HG02840 (cell line): ENCODE measurements at regions not wholly inside any gene's neighbourhood (a gene's known extent, or its start where the extent isn't known, plus 50 kb on each side); places are given as distances from the start of the nearest gene placed in this dataset.
"Not testable (repeated sequence)": the region's sequence is repeated elsewhere in the genome, so short reads cannot be mapped to it uniquely, and the experiment has no call there.

Source experiments
- ATAC-seq: cut with Tn5 transposase; IDR thresholded peaks from one replicate; pipeline ENCODE4 v1.9.1; 2021; ENCODE audit warnings: mild to moderate bottlenecking, moderate library complexity, moderate number of reproducible peaks; ENCODE audit not compliant: unreplicated experiment, low FRiP score

GRCh38 chr2:168300460-168300859 is 53.1 kb upstream of the STK39 start:
- no peak for ATAC-seq

- no peak for ATAC-seq
These were observed 56.8 kb upstream of the STK39 start for GRCh38 chr2:168304024-168304681.

GRCh38 chr2:168307379-168307778 is 60.0 kb upstream of the STK39 start:
- ATAC-seq = no peak

GRCh38 chr2:168310580-168310979 is 63.2 kb upstream of the STK39 start:
- no peak for ATAC-seq

GRCh38 chr2:168311261-168311910 is 64.0 kb upstream of the STK39 start:
- ATAC-seq = no peak

GRCh38 chr2:168312036-168312822 is 64.8 kb upstream of the STK39 start:
- ATAC-seq = no peak

GRCh38 chr2:168314236-168314635 is 66.8 kb upstream of the STK39 start:
- no peak for ATAC-seq

GRCh38 chr2:168315331-168316072 is 68.1 kb upstream of the STK39 start:
- no peak for ATAC-seq

GRCh38 chr2:168316073-168316440 is 68.7 kb upstream of the STK39 start:
- ATAC-seq = no peak

GRCh38 chr2:168317282-168317681 is 69.9 kb upstream of the STK39 start:
- no peak for ATAC-seq

- no peak for ATAC-seq
These were observed 72.9 kb upstream of the STK39 start for GRCh38 chr2:168320267-168320666.

- ATAC-seq = no peak
These were observed 75.1 kb upstream of the STK39 start for GRCh38 chr2:168322325-168323007.

GRCh38 chr2:168323529-168324021 is 76.2 kb upstream of the STK39 start:
- no peak for ATAC-seq

- no peak for ATAC-seq
These were observed 79.2 kb upstream of the STK39 start for GRCh38 chr2:168326572-168326971.

GRCh38 chr2:168327328-168327727 is 79.9 kb upstream of the STK39 start:
- ATAC-seq = no peak

- no peak for ATAC-seq
These were observed 81.0 kb upstream of the STK39 start for GRCh38 chr2:168328421-168328820.

- ATAC-seq = no peak
These were observed 83.4 kb upstream of the STK39 start for GRCh38 chr2:168330624-168331423.

- not testable (repeated sequence) for ATAC-seq
These were observed 87.9 kb upstream of the STK39 start for GRCh38 chr2:168335254-168335653.

GRCh38 chr2:168336786-168337388 is 89.5 kb upstream of the STK39 start:
- no peak for ATAC-seq
